HG02885 (cell line): ENCODE measurements at regions not wholly inside any gene's neighbourhood (a gene's known extent, or its start where the extent isn't known, plus 50 kb on each side); places are given as distances from the start of the nearest gene placed in this dataset.
"Not testable (repeated sequence)": the region's sequence is repeated elsewhere in the genome, so short reads cannot be mapped to it uniquely, and the experiment has no call there.

Experiments
- ATAC-seq: cut with Tn5 transposase; IDR thresholded peaks from one replicate; pipeline ENCODE4 v1.9.1; 2021; ENCODE audit warnings: mild to moderate bottlenecking; ENCODE audit not compliant: unreplicated experiment, poor library complexity

DNA sequence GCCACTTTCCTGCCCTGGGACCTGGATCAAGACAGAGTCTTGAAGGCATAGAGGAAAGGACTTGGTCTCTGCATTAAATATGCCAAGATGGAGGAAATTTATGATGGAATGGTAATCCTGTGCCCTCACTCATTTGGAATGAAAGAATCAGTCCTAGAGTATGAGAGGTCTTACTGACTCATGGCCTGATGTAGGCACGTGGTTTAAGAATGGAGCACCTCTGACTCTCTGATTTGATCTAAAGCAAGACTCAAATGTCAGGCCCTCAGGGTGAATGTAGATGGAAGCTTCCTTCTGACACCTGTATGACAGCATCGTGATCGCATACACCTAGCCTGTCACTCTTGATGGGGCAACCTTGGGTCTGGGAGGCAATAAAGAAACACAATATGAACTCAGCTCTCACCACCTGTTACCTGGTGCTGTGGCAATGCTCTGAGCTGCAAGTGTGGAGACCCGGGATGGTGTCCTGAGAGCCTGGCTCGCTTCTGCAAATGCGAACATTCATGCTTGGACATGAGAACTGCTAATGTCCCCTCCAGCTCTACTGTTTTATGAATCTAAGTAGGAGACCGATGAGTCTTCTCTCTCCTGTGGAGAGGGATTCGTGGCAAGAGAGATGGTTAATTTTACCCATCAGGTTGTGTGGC is 229.9 kb downstream of the ABCC12 start:
- ATAC-seq, result no peak

DNA sequence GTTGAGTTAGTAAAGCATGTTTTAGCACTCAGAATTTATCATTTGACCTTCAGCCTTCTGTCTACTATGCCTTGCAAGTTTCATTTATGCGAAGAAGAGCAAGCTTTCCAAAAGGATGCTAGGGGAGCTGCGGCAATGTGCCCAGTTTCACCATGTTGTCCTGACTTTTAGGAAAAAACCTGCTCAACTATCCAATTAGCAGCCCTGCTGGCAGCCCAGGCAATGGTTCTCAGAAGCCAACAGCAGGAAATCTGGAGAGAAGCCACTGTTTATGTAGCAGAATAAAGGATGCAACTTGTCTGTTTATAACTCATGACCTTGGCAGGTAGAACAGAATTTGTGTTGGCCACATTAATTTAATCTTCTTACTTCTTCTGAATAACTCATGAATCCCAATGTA is 230.8 kb downstream of the ABCC12 start:
- no peak for ATAC-seq

DNA sequence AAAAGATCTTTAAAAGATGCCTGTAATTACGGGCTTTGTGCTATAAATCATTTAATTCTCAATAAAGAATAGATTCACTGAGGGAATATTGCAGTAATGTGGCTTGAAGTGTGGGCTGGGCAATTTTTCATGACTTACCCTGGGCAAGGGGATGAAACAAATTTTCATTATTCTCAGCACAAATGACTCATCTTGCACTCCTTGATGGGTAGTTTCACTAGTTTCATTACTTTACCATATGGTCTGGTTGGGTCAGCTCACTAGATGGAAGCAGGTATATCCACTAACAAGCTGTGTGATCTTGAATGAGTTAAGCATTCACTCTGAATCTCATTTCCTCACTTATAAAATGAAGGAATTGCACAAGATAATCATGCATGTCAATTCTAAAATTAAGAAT is 234.3 kb downstream of the ABCC12 start:
- ATAC-seq, result no peak

DNA sequence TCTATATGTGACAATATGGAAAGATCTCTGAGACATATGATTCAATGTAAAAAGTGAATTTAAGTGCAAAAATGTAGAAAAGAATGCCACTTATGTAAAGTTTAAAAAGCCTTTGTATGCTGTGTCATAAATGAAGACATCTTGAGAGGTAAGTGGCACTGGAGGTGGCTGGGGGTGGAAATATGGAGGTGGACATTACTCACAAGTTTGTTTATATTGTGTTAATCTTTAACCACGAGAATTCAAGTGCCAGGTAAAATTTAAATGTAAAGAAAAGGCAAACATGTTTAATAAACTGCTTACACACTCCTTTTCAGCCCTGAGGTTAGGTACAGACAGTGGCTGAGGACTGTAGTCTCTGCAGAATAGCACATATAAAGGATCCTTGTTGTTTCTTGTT is 235.1 kb downstream of the ABCC12 start:
- ATAC-seq, result no peak

DNA sequence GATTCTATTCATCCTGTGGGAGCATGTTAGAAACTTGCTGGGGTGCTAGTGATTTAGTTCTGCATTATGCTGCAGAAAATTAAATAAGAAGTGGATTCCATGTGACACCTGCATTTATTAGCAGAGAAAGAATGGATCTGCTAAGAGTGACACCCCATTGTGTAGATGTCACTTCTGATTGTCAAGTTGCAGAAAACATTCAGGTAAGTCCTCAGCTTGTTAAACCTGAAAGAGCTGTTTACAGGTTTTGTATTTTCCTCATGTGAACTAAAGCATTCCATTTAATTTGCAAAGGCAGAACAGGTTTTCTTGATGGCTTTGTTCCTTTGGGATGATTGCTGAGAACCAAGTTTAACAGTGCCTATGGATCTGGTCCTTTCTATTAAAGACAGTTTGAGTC is 238.7 kb downstream of the ABCC12 start:
- ATAC-seq, result no peak

DNA sequence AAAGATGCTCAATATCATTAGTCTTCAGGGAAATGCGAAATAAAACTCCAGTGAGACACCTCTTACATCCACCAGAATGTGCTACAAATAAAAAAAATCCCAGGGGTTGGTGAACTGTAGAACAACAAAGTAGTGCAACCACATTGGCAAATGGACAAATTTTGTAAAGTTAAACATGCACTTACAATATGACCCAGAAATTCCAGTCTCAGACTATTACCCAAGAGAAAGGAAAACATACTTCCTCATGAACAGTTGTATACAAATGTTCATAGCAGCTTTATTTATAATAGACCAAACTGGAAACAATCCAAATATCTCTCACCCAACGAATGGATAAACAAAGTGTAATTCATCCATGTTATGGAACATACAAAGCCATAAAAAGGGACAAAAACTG is 239.5 kb downstream of the ABCC12 start:
- no peak for ATAC-seq

DNA sequence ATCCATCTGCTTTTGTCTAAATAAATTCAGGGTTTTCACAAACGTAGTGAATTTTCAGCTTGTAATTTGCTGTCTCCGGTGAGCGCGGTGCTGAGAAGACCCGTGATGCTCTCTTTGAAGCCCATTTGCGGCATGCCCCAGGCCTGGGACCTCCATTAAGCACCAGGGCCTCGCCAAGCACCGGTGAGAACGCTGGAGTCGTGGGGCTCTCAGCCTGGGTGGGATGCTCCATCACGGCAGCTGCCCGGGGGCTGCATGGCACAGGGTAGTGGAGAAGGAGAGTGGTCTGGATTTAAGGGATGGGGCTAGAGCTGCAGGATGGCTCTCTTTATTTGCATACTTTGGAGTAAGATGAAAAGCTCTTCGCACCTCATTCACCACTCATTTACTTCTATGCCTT is 248.7 kb downstream of the ABCC12 start:
- ATAC-seq, result no peak

DNA sequence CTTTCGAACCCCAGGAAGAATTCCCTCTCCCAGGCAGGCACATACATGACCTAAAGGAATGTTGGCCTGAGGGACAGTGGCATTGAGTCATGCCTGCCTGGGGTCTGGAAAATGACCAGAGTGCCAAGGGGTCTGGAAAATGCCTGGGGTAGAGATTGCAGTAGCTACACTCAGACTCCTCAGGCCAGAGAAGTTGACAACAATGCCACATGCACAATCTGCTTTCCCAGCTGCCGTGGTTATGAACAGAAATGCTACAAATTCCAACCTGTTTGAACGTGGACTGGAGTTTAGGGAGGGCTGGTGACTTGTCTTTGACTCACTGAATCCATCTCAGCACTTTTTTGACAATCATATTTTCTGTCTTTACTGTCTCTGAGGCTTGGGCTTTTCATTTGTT is 250.0 kb downstream of the ABCC12 start:
- ATAC-seq, result no peak

DNA sequence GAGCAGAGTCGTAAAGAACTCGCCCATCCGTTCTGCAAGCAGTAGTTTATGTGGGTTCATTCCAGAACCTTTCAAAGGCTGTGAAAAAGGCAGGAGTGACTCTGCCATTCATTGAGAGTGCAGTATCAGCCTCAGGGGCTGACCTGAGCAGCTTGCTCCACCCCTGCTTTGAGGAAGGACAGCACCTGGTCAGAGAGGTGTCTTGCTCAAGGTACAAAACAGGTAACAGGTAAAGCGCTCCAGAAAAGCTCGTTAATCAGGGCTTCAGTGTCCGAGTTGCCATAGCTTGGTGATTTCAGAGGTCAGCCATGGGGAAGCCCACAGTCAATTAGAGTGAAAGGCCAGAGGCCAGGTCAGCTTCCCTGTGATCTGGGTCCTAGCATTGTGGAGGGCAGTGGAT is 251.1 kb downstream of the ABCC12 start:
- no peak for ATAC-seq

DNA sequence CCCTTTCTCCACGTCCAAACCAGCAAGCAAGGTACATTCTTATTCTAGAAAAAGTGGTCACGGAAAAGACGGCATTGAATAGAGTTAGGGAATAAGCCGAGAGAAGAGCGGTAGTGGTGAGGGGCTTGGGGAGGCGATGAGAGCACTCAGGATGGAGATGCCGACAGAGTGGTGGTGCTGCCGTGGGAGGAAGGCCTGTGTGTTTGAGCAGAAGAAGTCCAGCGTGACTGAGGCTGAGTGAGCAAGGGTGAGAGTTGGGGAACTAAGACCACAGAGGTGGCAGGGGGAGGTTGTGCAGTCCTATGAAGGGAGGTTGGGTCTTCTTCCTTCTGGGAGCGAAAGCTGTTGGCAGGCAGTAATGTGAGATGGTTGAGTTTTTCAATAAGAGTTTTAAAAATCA is 252.3 kb downstream of the ABCC12 start:
- ATAC-seq, result no peak

DNA sequence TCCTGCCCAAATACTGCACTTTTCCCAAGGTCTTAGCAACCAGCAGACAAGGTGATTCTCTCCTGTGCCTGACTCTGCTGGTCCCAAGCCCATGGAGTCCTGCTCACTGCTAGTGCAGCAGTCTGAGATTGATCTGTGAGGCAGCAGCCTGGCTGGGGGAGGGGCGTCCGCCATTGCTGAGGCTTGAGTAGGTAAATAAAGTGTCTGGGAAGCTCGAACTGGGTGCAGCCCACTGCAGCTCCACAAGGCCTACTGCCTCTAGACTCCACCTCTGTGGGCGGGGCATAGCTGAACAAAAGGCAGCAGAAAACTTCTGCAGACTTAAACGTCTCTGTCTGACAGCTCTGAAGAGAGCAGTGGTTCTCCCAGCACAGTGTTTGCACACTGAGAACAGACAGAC is 258.7 kb downstream of the ABCC12 start:
- ATAC-seq, result not testable (repeated sequence)

DNA sequence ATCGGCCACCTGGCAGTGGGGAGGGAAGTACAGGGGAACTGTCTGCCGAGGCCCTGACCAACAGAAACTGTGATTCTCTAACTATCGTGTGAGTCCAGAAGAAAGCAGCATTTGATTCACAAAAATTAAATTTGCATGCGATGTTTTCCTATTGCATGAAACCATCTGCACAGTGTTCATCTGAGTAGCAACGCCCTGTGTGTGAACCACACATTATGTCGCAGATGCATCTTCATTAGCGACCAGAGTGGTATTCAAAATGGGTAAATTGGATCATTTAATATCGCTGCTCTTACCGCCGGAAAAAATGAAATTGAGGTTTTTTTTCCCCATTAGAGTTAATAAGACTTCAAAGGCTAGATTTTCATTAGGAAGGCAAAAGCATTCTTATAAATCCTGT is 260.6 kb downstream of the ABCC12 start:
- ATAC-seq, result no peak

DNA sequence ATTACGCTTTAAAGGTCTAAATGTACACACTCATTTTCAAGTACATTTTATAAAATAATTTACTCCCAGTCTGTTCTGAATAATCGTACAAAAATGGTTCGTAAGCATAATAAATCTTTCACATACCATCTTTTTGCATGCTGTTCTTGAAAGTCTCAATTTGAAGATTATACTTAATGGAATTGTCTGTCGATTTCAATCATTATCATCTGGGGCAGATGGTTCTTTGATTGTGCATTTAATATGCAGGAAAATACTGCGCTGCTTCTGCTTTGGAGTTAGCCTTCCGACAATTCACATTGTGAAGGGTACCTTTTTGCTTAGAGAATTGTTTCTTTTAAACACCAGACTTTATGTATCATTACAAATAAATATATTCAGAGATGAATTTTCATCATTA is 262.8 kb downstream of the ABCC12 start:
- no peak for ATAC-seq

DNA sequence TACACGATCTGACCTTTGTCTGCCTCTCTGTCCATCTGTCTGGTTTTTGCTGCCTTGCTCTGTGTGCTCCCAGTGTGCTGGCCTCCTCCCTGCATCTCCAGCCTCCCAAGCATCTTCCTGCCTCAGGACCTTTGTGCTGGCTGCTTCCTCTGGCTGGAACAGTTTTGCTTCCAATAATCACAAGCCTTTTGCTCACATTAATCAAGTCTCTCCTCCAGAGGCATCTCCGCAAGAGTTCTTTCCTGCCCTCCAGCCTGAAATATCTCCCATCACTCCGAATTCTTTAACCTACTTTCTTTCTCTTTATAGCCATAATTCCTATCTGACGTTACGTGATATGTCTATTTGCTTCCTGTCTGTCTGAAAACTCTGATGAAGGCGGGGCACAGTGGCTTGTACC is 267.1 kb downstream of the ABCC12 start:
- no peak for ATAC-seq

DNA sequence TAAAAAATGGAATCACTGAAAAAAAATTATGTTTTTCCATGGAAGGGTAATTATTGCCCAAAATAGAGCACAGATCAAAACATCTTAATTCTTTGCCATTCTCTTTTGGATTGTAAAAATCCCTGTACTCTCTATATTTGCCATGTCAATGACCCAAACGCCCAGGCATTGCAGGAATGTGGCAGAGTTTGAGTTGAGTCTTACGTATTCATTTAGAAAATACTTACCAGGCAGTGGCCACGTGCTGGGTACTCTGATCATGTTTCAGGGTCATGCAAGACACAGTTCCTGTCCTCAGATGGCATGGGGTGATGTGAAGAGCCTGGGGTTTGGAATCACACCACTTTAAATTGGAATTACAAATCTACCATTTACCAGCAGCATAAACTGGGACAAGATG is 267.7 kb downstream of the ABCC12 start:
- no peak for ATAC-seq

DNA sequence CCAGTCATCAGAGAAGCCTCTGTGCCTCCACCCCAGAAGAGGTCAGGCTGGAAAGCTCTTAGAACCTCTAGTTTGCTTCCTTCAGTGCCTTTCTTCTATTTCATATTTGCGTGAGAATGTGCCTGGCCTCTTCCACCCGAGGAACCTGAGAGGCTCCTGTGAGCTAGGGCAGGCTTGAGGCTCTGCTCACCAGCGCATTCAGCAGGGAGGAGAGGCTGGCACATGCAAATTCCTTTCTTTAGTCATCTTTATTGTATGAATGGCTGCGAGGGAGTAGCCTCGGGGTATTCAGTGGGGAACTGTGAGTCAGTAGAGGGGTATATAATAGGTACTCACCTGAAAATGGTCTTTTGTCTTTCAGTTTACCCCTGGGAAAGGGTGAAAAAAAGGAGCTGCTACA is 268.3 kb downstream of the ABCC12 start:
- ATAC-seq, result no peak

DNA sequence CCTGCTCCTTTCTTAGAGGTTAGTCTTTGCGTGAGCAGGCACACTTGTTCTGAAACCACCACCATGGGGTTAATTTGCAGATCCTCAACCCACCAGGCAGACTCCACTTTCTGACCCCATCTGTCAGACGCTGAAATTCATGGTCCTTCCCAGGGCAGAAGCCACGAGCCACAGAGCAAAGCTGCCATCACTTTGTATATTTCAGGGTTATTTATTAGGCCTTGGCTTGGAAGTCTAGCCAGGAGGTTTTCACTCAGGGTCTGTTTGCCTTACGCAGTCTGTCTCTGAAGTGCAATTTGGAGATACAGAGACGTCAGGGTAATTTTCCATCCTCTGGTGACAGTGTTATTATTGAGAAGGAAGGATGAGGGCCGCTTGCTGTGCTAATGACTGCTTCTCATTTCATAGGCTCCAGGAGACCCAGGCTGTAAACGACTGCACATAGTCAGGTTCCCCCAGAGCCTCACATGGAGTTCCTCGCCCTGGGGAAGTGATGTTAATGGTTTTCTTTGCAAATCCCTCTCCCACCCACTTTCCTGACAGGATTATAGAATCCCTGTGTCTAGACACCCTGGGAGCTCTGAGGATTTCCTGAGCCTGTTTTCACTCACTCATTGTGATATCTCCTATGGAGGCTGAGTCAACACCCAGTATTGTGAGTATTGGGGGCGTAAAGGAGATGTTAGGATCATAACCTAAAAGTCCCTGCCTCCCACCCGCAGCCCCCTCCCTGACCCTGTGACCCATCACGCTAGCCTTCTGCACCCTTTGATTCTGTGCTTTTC is 269.0 kb downstream of the ABCC12 start:
- ATAC-seq, result no peak

DNA sequence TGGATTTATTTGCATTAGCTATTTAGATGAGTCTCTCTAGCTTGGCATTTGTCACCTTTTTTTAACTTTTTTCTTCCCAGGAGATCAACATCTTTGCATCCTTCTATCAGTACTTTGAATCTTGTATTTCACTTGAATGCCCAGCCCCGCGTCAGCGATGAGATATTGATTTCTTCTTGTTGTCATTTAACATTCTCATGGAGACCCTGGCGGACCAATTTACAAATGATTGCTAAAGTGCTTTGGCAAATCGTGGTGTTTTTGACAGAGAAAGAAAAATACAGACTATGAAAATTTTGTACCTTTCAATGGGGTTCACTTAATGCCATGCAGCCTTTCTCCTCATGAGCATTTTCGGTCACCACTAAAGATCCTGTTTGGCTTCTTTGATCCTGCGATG is 269.7 kb downstream of the ABCC12 start:
- no peak for ATAC-seq

DNA sequence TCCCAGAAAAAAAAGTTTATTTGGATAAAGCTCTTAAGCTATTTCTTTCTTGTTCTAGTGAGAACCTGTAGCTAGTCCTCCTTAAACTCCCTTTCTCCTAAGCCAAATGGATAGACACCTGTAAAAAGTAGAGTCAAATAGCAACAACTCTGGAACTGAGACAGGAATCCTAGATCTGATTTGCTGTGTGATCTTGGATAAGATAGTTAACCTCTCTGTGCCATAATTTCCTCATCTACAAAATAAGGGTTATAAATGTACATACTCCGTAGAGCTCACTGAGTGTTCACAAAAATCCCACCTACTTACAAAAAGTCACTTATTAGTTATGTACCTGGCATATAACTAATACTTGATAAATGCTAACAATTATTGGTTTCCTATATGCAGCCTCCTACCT is 270.3 kb downstream of the ABCC12 start:
- ATAC-seq, result no peak

DNA sequence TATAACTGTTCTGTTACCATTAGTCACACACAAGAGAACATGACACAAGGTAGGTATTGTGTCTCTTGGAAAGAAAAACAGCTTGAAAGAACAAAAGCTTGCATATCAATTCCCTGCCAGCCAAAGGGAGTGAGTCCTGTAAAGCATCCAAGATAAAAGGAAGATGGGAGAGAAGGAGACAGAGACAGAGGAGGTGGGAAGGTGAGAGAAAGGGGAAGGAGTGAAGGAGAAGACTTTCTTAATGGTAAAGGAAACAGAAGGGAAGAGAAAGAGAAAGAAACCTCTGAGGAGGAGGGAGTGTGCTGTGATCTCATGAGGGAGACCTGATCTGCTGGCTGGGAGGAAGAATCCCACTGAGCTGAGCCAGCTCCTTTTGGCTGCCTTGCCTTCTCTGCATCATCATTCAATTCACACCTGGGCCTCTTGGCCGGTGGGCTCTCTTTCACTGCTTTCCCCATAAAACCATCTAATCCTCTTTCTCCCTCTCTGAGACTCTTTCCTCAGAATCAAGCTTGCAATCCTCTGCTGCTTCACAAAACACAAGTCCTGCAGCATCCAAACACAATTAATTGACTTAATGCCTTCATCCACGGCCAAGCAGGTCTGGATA is 271.6 kb downstream of the ABCC12 start:
- no peak for ATAC-seq

DNA sequence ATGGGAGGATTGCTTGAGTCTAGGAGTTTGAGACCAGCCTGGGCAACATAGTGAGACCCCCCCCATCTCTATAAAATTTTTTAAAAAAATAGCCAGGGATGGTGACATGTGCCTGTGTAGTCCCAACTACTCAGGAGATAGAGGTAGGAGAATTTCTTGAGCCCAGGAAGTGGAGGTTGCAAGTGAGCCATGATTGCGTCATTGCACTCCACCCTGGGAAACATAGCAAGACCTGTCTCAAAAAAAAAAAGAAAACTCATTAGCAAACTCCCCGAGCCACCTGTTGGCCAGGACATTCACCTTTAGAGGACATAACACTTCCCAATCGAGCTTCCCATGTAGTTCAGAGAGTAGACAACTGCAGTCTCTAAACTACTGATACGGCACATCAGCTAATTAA is 274.2 kb downstream of the ABCC12 start:
- ATAC-seq, result no peak

DNA sequence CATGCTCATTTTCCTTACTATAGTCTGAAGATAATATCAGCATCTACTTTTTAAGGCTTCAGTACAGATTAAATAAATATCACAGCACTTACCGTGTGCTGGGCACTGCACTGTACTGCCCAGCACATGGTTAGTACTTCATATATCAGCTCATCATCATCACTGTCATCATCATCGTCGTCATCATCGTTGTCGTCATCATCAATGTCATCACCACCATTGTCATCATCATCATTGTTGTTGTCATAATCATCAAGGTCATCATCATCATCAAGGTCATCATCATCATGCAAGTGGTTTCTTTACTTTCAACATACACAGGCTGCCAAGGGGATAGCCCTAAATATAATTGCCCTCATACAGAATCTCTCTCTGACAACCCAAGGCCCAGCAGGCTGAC is 275.1 kb downstream of the ABCC12 start:
- ATAC-seq, result no peak
